HEK293T (cell line): ENCODE measurements at regions not wholly inside any gene's neighbourhood (a gene's known extent, or its start where the extent isn't known, plus 50 kb on each side); places are given as distances from the start of the nearest gene placed in this dataset.

Experiments
- ARNT ChIP-seq: fragments of 450-650 bp; IDR thresholded peaks from 2 replicates; pipeline ENCODE4 v1.6.1; 2017; ENCODE audit warnings: mild to moderate bottlenecking
- BHLHE40 ChIP-seq: fragments of 450-650 bp; IDR thresholded peaks from 2 replicates; pipeline ENCODE4 v1.6.1; 2016; ENCODE audit warnings: mild to moderate bottlenecking, moderate library complexity, borderline replicate concordance
- CTBP1 ChIP-seq: fragments of 450-650 bp; IDR thresholded peaks from 2 replicates; pipeline ENCODE4 v1.6.1; 2016; ENCODE audit warnings: borderline replicate concordance
- ELF4 ChIP-seq: fragments of 450-650 bp; IDR thresholded peaks from 2 replicates; pipeline ENCODE4 v1.6.1; 2017; ENCODE audit warnings: antibody characterized with exemption
- FOXK2 ChIP-seq: fragments of 450-650 bp; IDR thresholded peaks from 2 replicates; pipeline ENCODE4 v1.6.1; 2016; ENCODE audit warnings: mild to moderate bottlenecking
- FOXM1 ChIP-seq: fragments of 450-650 bp; IDR thresholded peaks from 2 replicates; pipeline ENCODE4 v1.6.1; 2017; ENCODE audit warnings: mild to moderate bottlenecking, borderline replicate concordance
- L3MBTL2 ChIP-seq: fragments of 450-650 bp; conservative IDR thresholded peaks from 2 replicates; pipeline ENCODE4 v1.6.1; 2016; ENCODE audit warnings: mild to moderate bottlenecking
- NFRKB ChIP-seq: fragments of 450-650 bp; IDR thresholded peaks from 2 replicates; pipeline ENCODE4 v1.6.1; 2016; ENCODE audit warnings: mild to moderate bottlenecking, moderate library complexity
- SP1 ChIP-seq: fragments of 450-650 bp; IDR thresholded peaks from 2 replicates; pipeline ENCODE4 v1.6.1; 2017
- SUZ12 ChIP-seq: fragments of 450-650 bp; IDR thresholded peaks from 2 replicates; pipeline ENCODE4 v1.6.1; 2016; ENCODE audit warnings: mild to moderate bottlenecking

- TF ChIP-seq ELF4 (no peak), SP1 (no peak), FOXM1 (no peak), L3MBTL2 (no peak), NFRKB (no peak), BHLHE40 (no peak), ARNT (no peak), SUZ12 (no peak), CTBP1 (no peak), FOXK2 (no peak)
Observed at GRCh38 chr1:193473932-193474331, 287.5 kb upstream of the B3GALT2 start.
